Suprapubic skin (tissue), 4 donors: ENCODE measurements at regions not wholly inside any gene's neighbourhood (a gene's known extent, or its start where the extent isn't known, plus 50 kb on each side); places are given as distances from the start of the nearest gene placed in this dataset.

Source experiments
- CTCF ChIP-seq, 2 donors: fragments of 200-600 bp in 1 of 2; fragments of 450-650 bp in 1 of 2; sonication (generic) in 1 of 2; IDR thresholded peaks; one replicate each; pipeline ENCODE4 v1.5.1; 2016 to 2019; ENCODE audit warnings: antibody characterized with exemption in 2 of 2, mild to moderate bottlenecking in 1 of 2, moderate library complexity in 1 of 2
- EP300 ChIP-seq: sonication (generic); formaldehyde crosslinking; IDR thresholded peaks from one replicate; pipeline ENCODE4 v1.6.1; 2017; ENCODE audit warnings: antibody characterized with exemption
- POLR2AphosphoS5 ChIP-seq, 3 donors: sonication (generic); formaldehyde crosslinking; IDR thresholded peaks; one replicate each; pipeline ENCODE4 v1.6.1; 2017; ENCODE audit warnings: antibody characterized with exemption in 3 of 3

GRCh38 chr2:129717560-129718130 is 261.8 kb upstream of the RAB6C start:
- TF ChIP-seq POLR2AphosphoS5 (IDR thresholded peaks at IDR 0.05), result no peak
- TF ChIP-seq CTCF (IDR thresholded peaks at IDR 0.05), result no peak
- TF ChIP-seq EP300, result no peak
